ENCODE measurements at regions not wholly inside any gene's neighbourhood (a gene's known extent, or its start where the extent isn't known, plus 50 kb on each side); places are given as distances from the start of the nearest gene placed in this dataset.

- Histone ChIP-seq H4K20me1 (ENCODE audit: insufficient read depth, low read length) (no peaks in the 10 kb centered on the region), H3K9me1 (ENCODE audit: insufficient read depth, low read length) (no peaks in the 10 kb centered on the region), H2AFZ (replicated peaks; ENCODE audit: low read length, poor library complexity) (no peak overlapping the region), H3K27me3 (ENCODE audit: control insufficient read depth, insufficient read depth, low read length) (no peaks in the 10 kb centered on the region), H3K56ac (ENCODE audit: extremely low read depth, insufficient read depth, low read length) (no peak overlapping the region), H2BK20ac (ENCODE audit: low read depth, low read length) (no peak overlapping the region), H3K9me3 (ENCODE audit: control insufficient read depth, insufficient read depth, low read length) (peaks cover 8% of the 10 kb centered on the region; the same call in 1 of the 2 replicates), H4K91ac (ENCODE audit: insufficient read depth, low read depth, low read length) (no peak overlapping the region), H4K8ac (ENCODE audit: low read depth in 2 of 2, low read length in 2 of 2) (no peak overlapping the region), H2AK9ac (replicated peaks; ENCODE audit: low read depth, low read length, poor library complexity) (no peak overlapping the region), H3K79me1 (ENCODE audit: low read depth in 1 of 2, low read length in 2 of 2) (no peaks in the 10 kb centered on the region), H4K5ac (ENCODE audit: low read depth, low read length) (no peak overlapping the region), H3K4me3 (ENCODE audit: insufficient read depth, low read depth, low read length) (no peak overlapping the region), H3K9ac (ENCODE audit: low read depth, low read length) (no peak overlapping the region), H3K4me1 (ENCODE audit: control insufficient read depth, insufficient read depth, low read length) (no peaks in the 10 kb centered on the region), H3K4ac (ENCODE audit: low read depth, low read length) (no peak overlapping the region), H3K4me2 (ENCODE audit: low read depth, low read length) (no peak overlapping the region), H3K14ac (replicated peaks; ENCODE audit: low read depth, low read length) (no peak overlapping the region), H3K36me3 (ENCODE audit: control insufficient read depth, insufficient read depth, low read length) (no peaks in the 10 kb centered on the region), H2BK5ac (ENCODE audit: low read depth, low read length, poor library complexity, severe bottlenecking) (no peak overlapping the region), H2BK120ac (ENCODE audit: low read depth, low read length) (no peak overlapping the region), H2BK15ac (ENCODE audit: low read depth, low read length) (no peak overlapping the region), H3K18ac (ENCODE audit: low read depth, low read length) (no peak overlapping the region), H3K27ac (ENCODE audit: insufficient read depth, low read length) (no peak overlapping the region), H3K23ac (ENCODE audit: low read depth, low read length) (no peak overlapping the region), H2AK5ac (ENCODE audit: low read depth, low read length) (no peak overlapping the region)
- CTCF ChIA-PET: interaction anchor here (0.6 kb wide), 1 partner anchor 42 kb away, joined by 3 read pairs; no protein-coding TSS in a partner anchor
- TF ChIP-seq FOS (IDR thresholded peaks at IDR 0.05; ENCODE audit: low read depth, low read length) (no peak), NFE2L2 (IDR thresholded peaks at IDR 0.05; ENCODE audit: low read depth, low read length) (no peak), CHD1 (IDR thresholded peaks at IDR 0.05; ENCODE audit: low read depth, low read length) (no peak), BHLHE40 (IDR thresholded peaks at IDR 0.05; ENCODE audit: low read depth, low read length) (no peak), MAZ (IDR thresholded peaks at IDR 0.05; ENCODE audit: borderline replicate concordance, low read depth, low read length) (no peak), MXI1 (IDR thresholded peaks at IDR 0.05; ENCODE audit: borderline replicate concordance, low read depth, low read length) (no peak)
- POLR2A ChIA-PET (ENCODE audit: unreplicated experiment): no interaction called here
- no CpG with 5 or more reads among the region's 3 CpGs for WGBS, 2 experiments (ENCODE audit: extremely low coverage in 2 of 2, insufficient read length in 1 of 2)
- ATAC-seq (ENCODE audit: low read depth) (no peak), DNase-seq (no peak)
- intact Hi-C loops (cut with micrococcal nuclease) (no loop called here), dilution Hi-C loops (cut with HindIII; ENCODE audit: low sequenced_read_pairs, unreplicated experiment) (no loop called here), in situ Hi-C loops (cut with MboI; ENCODE audit: low sequenced_read_pairs) (no loop called here)
- BruUV-seq (replicated peaks): no TSS peak
These were observed 383.6 kb upstream of the GYPC start for GRCh38 chr2:126272401-126272800.

Measured in IMR-90 (cell line).